ENCODE measurements at regions not wholly inside any gene's neighbourhood (a gene's known extent, or its start where the extent isn't known, plus 50 kb on each side); places are given as distances from the start of the nearest gene placed in this dataset.

- no peak for DNase-seq (ENCODE audit: low read depth)
These were observed 92.9 kb downstream of the TFAP2C start for GRCh38 chr20:56722042-56722441.

GRCh38 chr20:56723331-56723730 lies 94.2 kb downstream of the TFAP2C start:
- no peak overlapping the region for H3K4me3 ChIP-seq (ENCODE audit: control insufficient read depth, low read depth, low read length)
- no peak for DNase-seq (ENCODE audit: low read depth)
- no peak for TF ChIP-seq CTCF (IDR thresholded peaks at IDR 0.05; ENCODE audit: control insufficient read depth, insufficient read depth, low read depth, low read length, missing control alignments)

More at GRCh38 chr20:56722042-56722441, 92.9 kb downstream of the TFAP2C start:
- no peak for TF ChIP-seq CTCF (IDR thresholded peaks at IDR 0.05; ENCODE audit: control insufficient read depth, insufficient read depth, low read depth, low read length, missing control alignments)
- H3K4me3 ChIP-seq (ENCODE audit: control insufficient read depth, low read depth, low read length): no peak overlapping the region

- DNase-seq (ENCODE audit: low read depth): no peak
- no peak for TF ChIP-seq CTCF (IDR thresholded peaks at IDR 0.05; ENCODE audit: control insufficient read depth, insufficient read depth, low read depth, low read length, missing control alignments)
- H3K4me3 ChIP-seq (ENCODE audit: control insufficient read depth, low read depth, low read length): no peak overlapping the region
These were observed 95.2 kb downstream of the TFAP2C start for GRCh38 chr20:56724241-56724757.

GRCh38 chr20:56730003-56730402 lies 100.9 kb downstream of the TFAP2C start:
- no peak for TF ChIP-seq CTCF (IDR thresholded peaks at IDR 0.05; ENCODE audit: control insufficient read depth, insufficient read depth, low read depth, low read length, missing control alignments)
- no peak for DNase-seq (ENCODE audit: low read depth)
- H3K4me3 ChIP-seq (ENCODE audit: control insufficient read depth, low read depth, low read length): no peak overlapping the region

- TF ChIP-seq CTCF (IDR thresholded peaks at IDR 0.05; ENCODE audit: control insufficient read depth, insufficient read depth, low read depth, low read length, missing control alignments): no peak
- no peak for DNase-seq (ENCODE audit: low read depth)
- H3K4me3 ChIP-seq (ENCODE audit: control insufficient read depth, low read depth, low read length): no peak overlapping the region
These were observed 101.9 kb downstream of the TFAP2C start for GRCh38 chr20:56730996-56731395.

- no peak overlapping the region for H3K4me3 ChIP-seq (ENCODE audit: control insufficient read depth, low read depth, low read length)
- TF ChIP-seq CTCF (IDR thresholded peaks at IDR 0.05; ENCODE audit: control insufficient read depth, insufficient read depth, low read depth, low read length, missing control alignments): no peak
These were observed 102.4 kb downstream of the TFAP2C start for GRCh38 chr20:56731476-56731875.

GRCh38 chr20:56733967-56734366 lies 104.9 kb downstream of the TFAP2C start:
- no peak for TF ChIP-seq CTCF (IDR thresholded peaks at IDR 0.05; ENCODE audit: control insufficient read depth, insufficient read depth, low read depth, low read length, missing control alignments)
- no peak for DNase-seq (ENCODE audit: low read depth)
- no peak overlapping the region for H3K4me3 ChIP-seq (ENCODE audit: control insufficient read depth, low read depth, low read length)

More at GRCh38 chr20:56731476-56731875, 102.4 kb downstream of the TFAP2C start:
- DNase-seq (ENCODE audit: low read depth): no peak

Measured in AG09309 (cell line).